Nephron progenitor cell (in vitro differentiated cells): ENCODE measurements at regions not wholly inside any gene's neighbourhood (a gene's known extent, or its start where the extent isn't known, plus 50 kb on each side); places are given as distances from the start of the nearest gene placed in this dataset.

ENCODE experiments used
- DNase-seq: peaks from one replicate; pipeline ENCODE4 v3.0.0; 2021
- H3K27ac Mint-ChIP-seq: 2 replicates; pipeline ENCODE4 v1.8.0; 2021; ENCODE audit warnings: mild to moderate bottlenecking, moderate library complexity, mixed read lengths
- H3K27me3 Mint-ChIP-seq: 2 replicates; pipeline ENCODE4 v1.8.0; 2021; ENCODE audit warnings: mild to moderate bottlenecking, low read depth, mixed read lengths; ENCODE audit not compliant: poor library complexity
- H3K36me3 Mint-ChIP-seq: 2 replicates; pipeline ENCODE4 v1.8.0; 2021; ENCODE audit warnings: low read depth, mixed read lengths
- H3K4me1 Mint-ChIP-seq: 2 replicates; pipeline ENCODE4 v1.8.0; 2021; ENCODE audit warnings: mixed read lengths
- H3K4me3 Mint-ChIP-seq: 2 replicates; pipeline ENCODE4 v1.8.0; 2021; ENCODE audit warnings: mild to moderate bottlenecking, moderate library complexity, mixed read lengths
- H3K9me3 Mint-ChIP-seq: 2 replicates; pipeline ENCODE4 v1.8.0; 2021; ENCODE audit warnings: mild to moderate bottlenecking, moderate library complexity, mixed read lengths
- TF ChIP-seq, protein P1 (sequence below): fragments of 200-600 bp; sonication (generic); IDR thresholded peaks from 2 replicates; pipeline ENCODE4 v1.5.0; 2021; ENCODE audit warnings: antibody characterized with exemption

DNA sequence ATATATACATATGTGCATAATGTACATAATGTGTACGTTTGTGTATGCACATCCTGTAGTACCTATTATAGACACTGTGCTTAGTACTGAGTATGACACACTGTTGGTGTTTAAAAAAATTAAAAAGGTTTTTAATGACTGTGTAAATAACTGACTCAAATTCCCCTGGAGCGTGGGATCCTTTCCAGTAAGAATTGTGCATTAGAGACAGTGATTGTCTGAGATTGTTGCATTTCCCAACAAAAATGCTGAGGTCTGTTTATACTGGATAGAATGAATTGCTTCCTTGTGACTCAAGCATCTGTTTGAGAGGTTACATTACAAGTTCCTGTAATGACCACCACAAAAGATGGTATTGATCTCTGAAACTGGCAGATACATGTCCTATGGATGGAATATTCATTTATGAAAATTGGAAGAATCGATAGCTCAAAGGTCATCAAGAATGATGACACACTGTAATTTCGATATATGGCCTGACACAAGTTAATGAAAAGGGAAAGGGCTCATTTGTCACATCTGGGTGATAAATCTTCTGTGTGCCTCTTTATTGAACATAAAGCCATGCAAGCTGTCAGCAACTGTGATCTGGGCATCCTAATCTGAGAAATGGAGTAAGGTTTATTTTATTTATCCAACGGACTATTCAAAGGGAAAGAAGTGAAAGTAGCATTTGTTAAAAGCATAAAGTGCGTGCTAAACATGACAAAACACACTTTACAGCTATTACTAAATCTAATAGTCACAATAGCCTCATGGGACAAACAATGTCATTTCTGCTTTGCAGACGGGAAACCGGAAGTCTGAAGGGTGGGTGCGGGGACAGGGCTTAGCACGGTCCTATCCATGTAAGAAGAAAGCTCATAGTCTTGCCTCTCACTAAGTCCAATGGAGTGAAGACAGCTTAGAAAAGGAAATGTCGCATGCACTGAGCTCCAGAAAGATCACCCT, 228.8 kb downstream of the CDH11 start:
- Mint-ChIP-seq H3K27ac (no peak overlapping the region), H3K27me3 (peaks cover under 1% of the 10 kb centered on the region), H3K36me3 (no peaks in the 10 kb centered on the region), H3K4me3 (no peak overlapping the region), H3K4me1 (no peaks in the 10 kb centered on the region), H3K9me3 (no peaks in the 10 kb centered on the region)
- TF ChIP-seq, protein P1, sequence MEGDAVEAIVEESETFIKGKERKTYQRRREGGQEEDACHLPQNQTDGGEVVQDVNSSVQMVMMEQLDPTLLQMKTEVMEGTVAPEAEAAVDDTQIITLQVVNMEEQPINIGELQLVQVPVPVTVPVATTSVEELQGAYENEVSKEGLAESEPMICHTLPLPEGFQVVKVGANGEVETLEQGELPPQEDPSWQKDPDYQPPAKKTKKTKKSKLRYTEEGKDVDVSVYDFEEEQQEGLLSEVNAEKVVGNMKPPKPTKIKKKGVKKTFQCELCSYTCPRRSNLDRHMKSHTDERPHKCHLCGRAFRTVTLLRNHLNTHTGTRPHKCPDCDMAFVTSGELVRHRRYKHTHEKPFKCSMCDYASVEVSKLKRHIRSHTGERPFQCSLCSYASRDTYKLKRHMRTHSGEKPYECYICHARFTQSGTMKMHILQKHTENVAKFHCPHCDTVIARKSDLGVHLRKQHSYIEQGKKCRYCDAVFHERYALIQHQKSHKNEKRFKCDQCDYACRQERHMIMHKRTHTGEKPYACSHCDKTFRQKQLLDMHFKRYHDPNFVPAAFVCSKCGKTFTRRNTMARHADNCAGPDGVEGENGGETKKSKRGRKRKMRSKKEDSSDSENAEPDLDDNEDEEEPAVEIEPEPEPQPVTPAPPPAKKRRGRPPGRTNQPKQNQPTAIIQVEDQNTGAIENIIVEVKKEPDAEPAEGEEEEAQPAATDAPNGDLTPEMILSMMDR = no peak
- DNase-seq = no peak

DNA sequence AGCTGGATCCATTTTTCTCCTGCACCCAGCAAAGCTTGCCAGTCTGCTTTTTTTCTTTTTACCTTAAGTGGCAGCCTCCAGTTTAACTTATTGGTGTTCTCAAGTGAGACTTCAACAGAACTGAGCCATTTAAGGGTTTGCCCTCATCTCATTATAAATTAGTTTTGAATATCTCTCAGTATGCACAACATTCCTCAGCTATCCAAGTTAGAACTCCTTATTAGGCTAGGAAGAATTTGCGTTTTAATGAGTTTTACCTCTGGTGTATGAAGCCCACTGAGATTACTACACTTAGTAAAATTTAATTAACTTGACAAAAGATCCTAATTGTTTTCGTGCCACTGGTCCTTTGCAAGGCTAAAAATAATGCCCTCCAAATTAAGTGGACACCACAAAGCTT, 232.4 kb downstream of the CDH11 start:
- Mint-ChIP-seq H3K9me3 (no peaks in the 10 kb centered on the region), H3K27ac (no peak overlapping the region), H3K36me3 (no peaks in the 10 kb centered on the region), H3K4me3 (no peak overlapping the region), H3K4me1 (no peaks in the 10 kb centered on the region), H3K27me3 (peaks cover 6% of the 10 kb centered on the region)
- TF ChIP-seq, protein P1 = no peak
- DNase-seq = no peak

DNA sequence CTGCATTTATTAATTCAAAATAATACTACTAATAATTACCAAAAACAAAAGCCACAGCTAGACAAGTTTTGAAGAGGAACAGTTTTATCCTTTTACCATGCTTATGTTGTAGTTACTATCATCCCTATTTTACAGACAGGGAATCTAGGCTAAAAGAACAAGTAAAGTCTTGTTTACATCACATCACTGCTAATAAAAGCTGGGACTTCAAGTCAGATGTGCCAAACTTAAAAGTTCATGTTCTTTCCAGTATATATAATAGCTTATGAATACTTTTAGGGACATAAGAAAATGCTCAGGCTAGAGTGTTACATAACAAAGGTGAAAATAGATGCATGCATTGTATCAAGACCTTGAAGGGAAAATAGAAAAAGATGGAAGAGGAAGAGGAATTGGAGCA, 234.2 kb downstream of the CDH11 start:
- no peak overlapping the region for H3K27ac Mint-ChIP-seq
- H3K9me3 Mint-ChIP-seq = peaks cover 9% of the 10 kb centered on the region
- H3K27me3 Mint-ChIP-seq = peaks cover 9% of the 10 kb centered on the region

DNA sequence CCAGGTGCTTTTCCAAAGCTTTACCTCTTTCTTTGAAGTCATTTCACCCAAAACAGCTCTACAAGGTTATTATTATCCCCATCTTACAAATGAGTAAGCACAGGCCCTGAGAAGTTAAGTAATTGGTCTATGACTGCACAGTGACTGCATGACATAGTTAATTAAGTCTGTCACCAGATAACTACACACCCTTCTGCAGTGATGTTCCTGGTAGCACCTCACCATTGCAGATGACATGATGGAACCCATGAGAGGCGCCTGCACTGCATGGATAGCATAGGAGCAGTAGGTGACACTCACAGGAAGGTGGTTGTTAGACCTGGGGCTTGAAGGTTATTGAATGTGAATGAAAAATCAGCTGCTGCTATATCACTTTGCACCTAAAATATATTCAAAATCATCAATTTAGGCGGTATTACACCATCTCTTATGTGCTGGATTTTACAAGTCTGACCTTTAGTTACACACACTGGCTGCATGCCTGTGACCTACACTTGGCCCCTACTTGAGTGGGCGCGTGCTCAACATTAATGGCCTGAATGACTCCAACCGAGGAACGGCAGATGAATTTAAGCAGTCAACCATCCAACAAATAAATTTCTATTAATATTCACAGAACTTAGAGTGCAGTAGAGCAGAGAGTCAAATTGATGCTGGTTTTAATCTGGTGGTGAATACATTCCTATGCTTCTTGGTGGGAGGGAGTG, 239.6 kb downstream of the CDH11 start:
- H3K27me3 Mint-ChIP-seq = peaks cover 8% of the 10 kb centered on the region

More for the DNA sequence above, 234.2 kb downstream of the CDH11 start:
- no peak for DNase-seq
- H3K36me3 Mint-ChIP-seq = no peaks in the 10 kb centered on the region
- TF ChIP-seq, protein P1 = no peak
- H3K4me1 Mint-ChIP-seq = no peaks in the 10 kb centered on the region
- no peak overlapping the region for H3K4me3 Mint-ChIP-seq

DNA sequence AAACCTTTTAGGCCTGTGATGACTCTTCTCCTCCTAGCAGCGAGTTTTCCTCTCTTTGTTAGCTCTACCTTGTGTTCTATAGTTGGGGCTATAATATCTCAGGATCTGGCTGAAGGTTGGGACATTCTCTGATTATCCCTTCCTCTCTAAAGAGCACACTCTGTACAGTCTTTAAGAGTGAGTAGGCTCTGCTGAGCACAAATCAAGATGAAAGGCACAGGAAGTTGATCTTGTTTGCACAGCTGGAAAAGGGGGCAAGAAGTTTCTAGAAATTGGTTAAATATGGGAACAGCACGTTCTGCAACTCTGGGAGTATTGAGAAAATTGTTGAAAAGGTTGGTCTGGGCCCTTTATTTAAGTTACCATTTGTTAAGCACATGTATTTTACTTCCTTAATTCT, 240.9 kb downstream of the CDH11 start:
- peak overlapping the region; percentile 69 for H3K27ac Mint-ChIP-seq
- peaks cover 7% of the 10 kb centered on the region for H3K4me1 Mint-ChIP-seq
- H3K4me3 Mint-ChIP-seq = no peak overlapping the region
- peaks cover 14% of the 10 kb centered on the region for H3K9me3 Mint-ChIP-seq
- TF ChIP-seq, protein P1 = no peak
- H3K36me3 Mint-ChIP-seq = no peaks in the 10 kb centered on the region
- DNase-seq = no peak
- H3K27me3 Mint-ChIP-seq = peaks cover 8% of the 10 kb centered on the region

More for the DNA sequence above, 239.6 kb downstream of the CDH11 start:
- H3K4me1 Mint-ChIP-seq = peaks cover 7% of the 10 kb centered on the region
- TF ChIP-seq, protein P1 = no peak
- no peak overlapping the region for H3K27ac Mint-ChIP-seq
- DNase-seq = no peak
- no peak overlapping the region for H3K4me3 Mint-ChIP-seq
- no peaks in the 10 kb centered on the region for H3K36me3 Mint-ChIP-seq
- H3K9me3 Mint-ChIP-seq = peaks cover 11% of the 10 kb centered on the region
